K562 (cell line): ENCODE measurements at regions not wholly inside any gene's neighbourhood (a gene's known extent, or its start where the extent isn't known, plus 50 kb on each side); places are given as distances from the start of the nearest gene placed in this dataset.

Experiments used
- ATAC-seq: fragments of 200-7000 bp; cut with Tn5 transposase; 3 replicates; pipeline ENCODE4 v1.9.1; 2020; ENCODE audit warnings: moderate library complexity
- BruUV-seq: library from RNA; stranded (reverse); fragments of 400-500 nt; replicated peaks from 2 replicates; lab custom pipeline; 2021; lab: Mats Ljungman, UMichigan
- CTCF ChIA-PET: fragments of 300-600 bp; formaldehyde crosslinking; extraction: SDS; loops from one replicate; lab custom pipeline; 2021; ENCODE audit warnings: low intra/inter-chr PET ratio; lab: Yijun Ruan, JAX
- POLR2A ChIA-PET: fragments of 300-600, 350-650 bp; sonication (Branson Sonifier 250); formaldehyde crosslinking; extraction: SDS; loops from one replicate; lab custom pipeline; 2021; ENCODE audit warnings: antibody characterized with exemption, inconsistent platforms; lab: Yijun Ruan, JAX
- DNase-seq, 4 experiments: peaks; one replicate each; pipeline versions ENCODE4 v3.0.0 to v3.0.0-alpha.2; 2011 to 2018; ENCODE audit warnings: low spot score in 3 of 4, mixed read lengths in 3 of 4; ENCODE audit errors: extremely low read depth in 1 of 4
- FAIRE-seq: peaks from 2 replicates; lab custom pipeline; 2011; peaks lifted over from hg19 to GRCh38; lab: Jason Lieb, UNC
- H2AFZ ChIP-seq: 2 replicates; pipeline ENCODE4 v1.6.0; 2011; ENCODE audit warnings: low read depth, low read length, control low read depth, inconsistent platforms
- H3K27ac ChIP-seq: fragments of 200-600 bp; 3 replicates; pipeline ENCODE4 v1.8.0; 2011; ENCODE audit warnings: low read depth, mild to moderate bottlenecking, control low read depth, inconsistent platforms, low read length, moderate library complexity, mixed read lengths; ENCODE audit errors: extremely low read depth
- H3K27me3 ChIP-seq, 2 experiments: fragments of 300-600 bp in 1 of 2; 2 replicates in 1 of 2; 3 replicates in 1 of 2; pipeline versions ENCODE4 v1.6.0 to v1.8.0; 2011; ENCODE audit warnings: inconsistent platforms in 2 of 2, low read length in 2 of 2, mild to moderate bottlenecking in 1 of 2, mixed read lengths in 1 of 2, moderate library complexity in 1 of 2; ENCODE audit not compliant: control insufficient read depth in 2 of 2, insufficient read depth in 2 of 2
- H3K36me3 ChIP-seq: fragments of 300-600 bp; 3 replicates; pipeline ENCODE4 v1.8.0; 2011; ENCODE audit warnings: mild to moderate bottlenecking, low read length, inconsistent platforms; ENCODE audit not compliant: control insufficient read depth, insufficient read depth
- H3K4me1 ChIP-seq, 2 experiments: fragments of 200-600 bp in 1 of 2; replicated peaks in 1 of 2; 2 replicates in 1 of 2; 3 replicates in 1 of 2; pipeline versions ENCODE4 v1.5.1 to v1.8.0; 2011; ENCODE audit warnings: inconsistent platforms in 2 of 2, low read length in 2 of 2, mild to moderate bottlenecking in 1 of 2, mixed read lengths in 1 of 2, moderate library complexity in 1 of 2; ENCODE audit not compliant: control insufficient read depth in 2 of 2, insufficient read depth in 2 of 2
- H3K4me2 ChIP-seq: 2 replicates; pipeline ENCODE4 v1.6.1; 2011; ENCODE audit warnings: low read length, control low read depth, inconsistent platforms, mixed read lengths; ENCODE audit not compliant: insufficient read depth
- H3K4me3 ChIP-seq: fragments of 200-600 bp; sonication (generic), shearing (Covaris generic); 2 replicates; pipeline ENCODE4 v1.5.1; 2016; ENCODE audit warnings: control low read depth, inconsistent platforms
- H3K79me2 ChIP-seq: fragments of 200-600 bp; 3 replicates; pipeline ENCODE4 v1.8.0; 2011; ENCODE audit warnings: low read length, inconsistent platforms; ENCODE audit not compliant: control insufficient read depth, insufficient read depth
- H3K9ac ChIP-seq, 2 experiments: 2 replicates each; pipeline versions ENCODE4 v1.6.0 to v1.6.1; 2011; ENCODE audit warnings: low read depth in 2 of 2, low read length in 2 of 2, control low read depth in 1 of 2, inconsistent platforms in 1 of 2, mild to moderate bottlenecking in 1 of 2, mixed read lengths in 1 of 2; ENCODE audit not compliant: insufficient read depth in 1 of 2
- H3K9me1 ChIP-seq: one replicate; pipeline ENCODE4 v1.6.0; 2011; ENCODE audit warnings: inconsistent platforms, mild to moderate bottlenecking, low read length, moderate library complexity; ENCODE audit not compliant: control insufficient read depth, insufficient read depth
- H3K9me3 ChIP-seq: replicated peaks from 2 replicates; pipeline ENCODE4 v1.5.1; 2011; ENCODE audit warnings: low read depth, low read length, inconsistent platforms; ENCODE audit not compliant: control insufficient read depth, insufficient read depth
- H4K20me1 ChIP-seq: replicated peaks from 2 replicates; pipeline ENCODE4 v1.6.1; 2011; ENCODE audit warnings: low read length, inconsistent platforms, mixed read lengths; ENCODE audit not compliant: control insufficient read depth, insufficient read depth
- ARID2 ChIP-seq: fragments of 450-650 bp; IDR thresholded peaks from 2 replicates; pipeline ENCODE4 v1.6.1; 2017; ENCODE audit warnings: antibody characterized with exemption, mild to moderate bottlenecking
- MECOM ChIP-seq: fragments of 250-450 bp; sonication (Bioruptor Pico); IDR thresholded peaks from 2 replicates; pipeline ENCODE4 v1.8.0; 2022; ENCODE audit warnings: inconsistent platforms
- MTA3 ChIP-seq: fragments of 450-650 bp; formaldehyde crosslinking; IDR thresholded peaks from 2 replicates; pipeline ENCODE4 v1.6.1; 2017; ENCODE audit warnings: mild to moderate bottlenecking, borderline replicate concordance
- PURB ChIP-seq: sonication (generic); formaldehyde crosslinking; IDR thresholded peaks from 2 replicates; pipeline ENCODE4 v1.9.0; 2021; ENCODE audit warnings: low read depth, mild to moderate bottlenecking, missing genetic modification reagents
- ZNF76 ChIP-seq: fragments of 250-450 bp; sonication (Bioruptor Pico); IDR thresholded peaks from 2 replicates; pipeline ENCODE4 v1.4.0; 2020; ENCODE audit warnings: mild to moderate bottlenecking, moderate library complexity, borderline replicate concordance
- WGBS: fragments of 100-300 bp; shearing (Covaris generic); methylation state at CpG from one replicate; pipeline ENCODE4 v1.1.6; 2016; ENCODE audit warnings: low coverage, mixed read lengths; ENCODE audit not compliant: insufficient coverage; ENCODE audit errors: missing lambda C conversion rate; 5-methylcytosine and 5-hydroxymethylcytosine counted together
- in situ Hi-C: fragments of 300-500 bp; cut with MboI; formaldehyde crosslinking; loops from 4 replicates; pipeline ENCODE4 v1.15.0; 2018; ENCODE audit warnings: inconsistent platforms, mixed read lengths
- intact Hi-C: fragments of 100-400 bp; cut with micrococcal nuclease; formaldehyde crosslinking; loops from 2 replicates; pipeline ENCODE4 v1.14.2; 2022
- TF ChIP-seq, protein P1 (sequence below): fragments of 450-650 bp; IDR thresholded peaks from 2 replicates; pipeline ENCODE4 v1.6.1; 2017; ENCODE audit warnings: antibody characterized with exemption
- TF ChIP-seq, protein P2 (sequence below): fragments of 250-450 bp; sonication (Bioruptor Pico); IDR thresholded peaks from 2 replicates; pipeline ENCODE4 v1.5.0; 2022; ENCODE audit warnings: mild to moderate bottlenecking
- TF ChIP-seq, protein P3 (sequence below): IDR thresholded peaks from 3 replicates; pipeline ENCODE4 v1.6.1; 2011; ENCODE audit warnings: borderline replicate concordance, mild to moderate bottlenecking; ENCODE audit not compliant: insufficient read length, insufficient read depth

DNA sequence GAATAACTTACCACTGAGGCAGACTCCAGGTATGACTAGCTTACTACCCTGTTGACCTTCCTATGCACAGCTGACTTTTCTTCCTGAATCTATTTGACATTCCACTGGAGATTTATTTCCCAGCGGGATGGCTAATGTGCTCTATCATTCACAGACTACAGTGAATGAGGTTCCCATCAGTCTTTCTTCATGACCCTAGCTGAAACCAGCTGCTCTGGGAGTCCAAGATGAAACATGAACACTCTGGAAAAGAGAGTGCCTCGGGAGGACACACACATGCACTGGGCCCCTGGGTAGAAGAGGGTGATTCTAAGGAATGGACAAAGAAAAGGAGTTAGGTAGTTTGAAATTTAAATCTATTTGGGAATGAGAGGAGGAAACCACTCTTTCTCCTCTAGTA lies 82.6 kb upstream of the DST start:
- FAIRE-seq (no peak), DNase-seq (no peak), ATAC-seq (no peak)
- no peaks in the 10 kb centered on the region for H3K27me3 ChIP-seq
- POLR2A ChIA-PET: interaction anchor here (1.0 kb wide), 1 partner anchor 17 kb away, joined by 3 read pairs; no protein-coding TSS in a partner anchor
- H3K9me3 ChIP-seq: no peaks in the 10 kb centered on the region
- CTCF ChIA-PET: no interaction called here
- no peaks in the 10 kb centered on the region for H4K20me1 ChIP-seq
- H3K36me3 ChIP-seq: no peaks in the 10 kb centered on the region
- no TSS peak for BruUV-seq
- intact Hi-C loops (no loop called here), in situ Hi-C loops (no loop called here)
- H3K9me1 ChIP-seq: no peaks in the 10 kb centered on the region
- no peak overlapping the region for H3K4me2 ChIP-seq
- no peaks in the 10 kb centered on the region for H3K79me2 ChIP-seq
- no peak for TF ChIP-seq ZNF76
- no peak for TF ChIP-seq MTA3
- TF ChIP-seq, protein P1, sequence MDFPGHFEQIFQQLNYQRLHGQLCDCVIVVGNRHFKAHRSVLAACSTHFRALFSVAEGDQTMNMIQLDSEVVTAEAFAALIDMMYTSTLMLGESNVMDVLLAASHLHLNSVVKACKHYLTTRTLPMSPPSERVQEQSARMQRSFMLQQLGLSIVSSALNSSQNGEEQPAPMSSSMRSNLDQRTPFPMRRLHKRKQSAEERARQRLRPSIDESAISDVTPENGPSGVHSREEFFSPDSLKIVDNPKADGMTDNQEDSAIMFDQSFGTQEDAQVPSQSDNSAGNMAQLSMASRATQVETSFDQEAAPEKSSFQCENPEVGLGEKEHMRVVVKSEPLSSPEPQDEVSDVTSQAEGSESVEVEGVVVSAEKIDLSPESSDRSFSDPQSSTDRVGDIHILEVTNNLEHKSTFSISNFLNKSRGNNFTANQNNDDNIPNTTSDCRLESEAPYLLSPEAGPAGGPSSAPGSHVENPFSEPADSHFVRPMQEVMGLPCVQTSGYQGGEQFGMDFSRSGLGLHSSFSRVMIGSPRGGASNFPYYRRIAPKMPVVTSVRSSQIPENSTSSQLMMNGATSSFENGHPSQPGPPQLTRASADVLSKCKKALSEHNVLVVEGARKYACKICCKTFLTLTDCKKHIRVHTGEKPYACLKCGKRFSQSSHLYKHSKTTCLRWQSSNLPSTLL: no peak
- TF ChIP-seq, protein P2, sequence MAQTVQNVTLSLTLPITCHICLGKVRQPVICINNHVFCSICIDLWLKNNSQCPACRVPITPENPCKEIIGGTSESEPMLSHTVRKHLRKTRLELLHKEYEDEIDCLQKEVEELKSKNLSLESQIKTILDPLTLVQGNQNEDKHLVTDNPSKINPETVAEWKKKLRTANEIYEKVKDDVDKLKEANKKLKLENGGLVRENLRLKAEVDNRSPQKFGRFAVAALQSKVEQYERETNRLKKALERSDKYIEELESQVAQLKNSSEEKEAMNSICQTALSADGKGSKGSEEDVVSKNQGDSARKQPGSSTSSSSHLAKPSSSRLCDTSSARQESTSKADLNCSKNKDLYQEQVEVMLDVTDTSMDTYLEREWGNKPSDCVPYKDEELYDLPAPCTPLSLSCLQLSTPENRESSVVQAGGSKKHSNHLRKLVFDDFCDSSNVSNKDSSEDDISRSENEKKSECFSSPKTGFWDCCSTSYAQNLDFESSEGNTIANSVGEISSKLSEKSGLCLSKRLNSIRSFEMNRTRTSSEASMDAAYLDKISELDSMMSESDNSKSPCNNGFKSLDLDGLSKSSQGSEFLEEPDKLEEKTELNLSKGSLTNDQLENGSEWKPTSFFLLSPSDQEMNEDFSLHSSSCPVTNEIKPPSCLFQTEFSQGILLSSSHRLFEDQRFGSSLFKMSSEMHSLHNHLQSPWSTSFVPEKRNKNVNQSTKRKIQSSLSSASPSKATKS (CRISPR knock-in tag): no peak
- no peak for TF ChIP-seq PURB (CRISPR knock-in tag)
- TF ChIP-seq, protein P3, sequence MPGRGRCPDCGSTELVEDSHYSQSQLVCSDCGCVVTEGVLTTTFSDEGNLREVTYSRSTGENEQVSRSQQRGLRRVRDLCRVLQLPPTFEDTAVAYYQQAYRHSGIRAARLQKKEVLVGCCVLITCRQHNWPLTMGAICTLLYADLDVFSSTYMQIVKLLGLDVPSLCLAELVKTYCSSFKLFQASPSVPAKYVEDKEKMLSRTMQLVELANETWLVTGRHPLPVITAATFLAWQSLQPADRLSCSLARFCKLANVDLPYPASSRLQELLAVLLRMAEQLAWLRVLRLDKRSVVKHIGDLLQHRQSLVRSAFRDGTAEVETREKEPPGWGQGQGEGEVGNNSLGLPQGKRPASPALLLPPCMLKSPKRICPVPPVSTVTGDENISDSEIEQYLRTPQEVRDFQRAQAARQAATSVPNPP: no peak
- no peak for TF ChIP-seq ARID2
- TF ChIP-seq MECOM (CRISPR knock-in tag): no peak
- no peaks in the 10 kb centered on the region for H3K4me1 ChIP-seq
- no peak overlapping the region for H3K9ac ChIP-seq
- no peak overlapping the region for H3K27ac ChIP-seq
- H2AFZ ChIP-seq: no peak overlapping the region
- WGBS: 8% methylated on average over 2 of the region's 2 CpGs
- no peak overlapping the region for H3K4me3 ChIP-seq
